ENCODE measurements at regions not wholly inside any gene's neighbourhood (a gene's known extent, or its start where the extent isn't known, plus 50 kb on each side); places are given as distances from the start of the nearest gene placed in this dataset.

DNA sequence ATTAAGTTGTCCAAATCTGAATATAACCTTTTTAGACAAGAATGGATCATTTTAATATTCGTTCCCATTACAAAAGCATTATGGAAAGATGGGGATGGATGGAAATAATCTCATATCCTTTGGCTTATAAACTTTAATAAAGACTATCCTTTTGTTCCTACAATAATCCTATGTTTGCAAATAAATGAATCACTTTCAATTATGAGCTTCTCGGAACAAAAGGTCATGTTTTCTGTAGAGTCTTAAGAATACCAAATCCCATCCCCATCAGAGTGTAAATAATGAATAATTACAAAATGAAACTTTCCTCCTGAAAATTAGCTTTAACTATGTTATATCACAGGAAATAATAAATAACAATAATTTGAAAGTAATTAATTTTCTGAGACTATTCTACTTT lies 329.7 kb downstream of the NR2F1-AS1 start:
- TF ChIP-seq, protein P1, sequence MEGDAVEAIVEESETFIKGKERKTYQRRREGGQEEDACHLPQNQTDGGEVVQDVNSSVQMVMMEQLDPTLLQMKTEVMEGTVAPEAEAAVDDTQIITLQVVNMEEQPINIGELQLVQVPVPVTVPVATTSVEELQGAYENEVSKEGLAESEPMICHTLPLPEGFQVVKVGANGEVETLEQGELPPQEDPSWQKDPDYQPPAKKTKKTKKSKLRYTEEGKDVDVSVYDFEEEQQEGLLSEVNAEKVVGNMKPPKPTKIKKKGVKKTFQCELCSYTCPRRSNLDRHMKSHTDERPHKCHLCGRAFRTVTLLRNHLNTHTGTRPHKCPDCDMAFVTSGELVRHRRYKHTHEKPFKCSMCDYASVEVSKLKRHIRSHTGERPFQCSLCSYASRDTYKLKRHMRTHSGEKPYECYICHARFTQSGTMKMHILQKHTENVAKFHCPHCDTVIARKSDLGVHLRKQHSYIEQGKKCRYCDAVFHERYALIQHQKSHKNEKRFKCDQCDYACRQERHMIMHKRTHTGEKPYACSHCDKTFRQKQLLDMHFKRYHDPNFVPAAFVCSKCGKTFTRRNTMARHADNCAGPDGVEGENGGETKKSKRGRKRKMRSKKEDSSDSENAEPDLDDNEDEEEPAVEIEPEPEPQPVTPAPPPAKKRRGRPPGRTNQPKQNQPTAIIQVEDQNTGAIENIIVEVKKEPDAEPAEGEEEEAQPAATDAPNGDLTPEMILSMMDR (IDR thresholded peaks at IDR 0.05; ENCODE audit: low read depth, low read length) = no peak
- TF ChIP-seq POLR2A (IDR thresholded peaks at IDR 0.05; ENCODE audit: extremely low read depth, insufficient read length) = no peak
- TF ChIP-seq, protein P2, sequence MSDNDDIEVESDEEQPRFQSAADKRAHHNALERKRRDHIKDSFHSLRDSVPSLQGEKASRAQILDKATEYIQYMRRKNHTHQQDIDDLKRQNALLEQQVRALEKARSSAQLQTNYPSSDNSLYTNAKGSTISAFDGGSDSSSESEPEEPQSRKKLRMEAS (IDR thresholded peaks at IDR 0.05; ENCODE audit: low read depth, low read length) = no peak

Data from NB4 (cell line).